ENCODE measurements at regions not wholly inside any gene's neighbourhood (a gene's known extent, or its start where the extent isn't known, plus 50 kb on each side); places are given as distances from the start of the nearest gene placed in this dataset.

- DNase-seq (ENCODE audit: low read depth), result no peak
- TF ChIP-seq CTCF (IDR thresholded peaks at IDR 0.05; ENCODE audit: control insufficient read depth, extremely low read depth, insufficient read depth), result no peak
- H3K4me3 ChIP-seq (ENCODE audit: low read depth, low read length), result no peak overlapping the region
These were observed 285.9 kb downstream of the BRD1 start for GRCh38 chr22:49541693-49542230.

DNA sequence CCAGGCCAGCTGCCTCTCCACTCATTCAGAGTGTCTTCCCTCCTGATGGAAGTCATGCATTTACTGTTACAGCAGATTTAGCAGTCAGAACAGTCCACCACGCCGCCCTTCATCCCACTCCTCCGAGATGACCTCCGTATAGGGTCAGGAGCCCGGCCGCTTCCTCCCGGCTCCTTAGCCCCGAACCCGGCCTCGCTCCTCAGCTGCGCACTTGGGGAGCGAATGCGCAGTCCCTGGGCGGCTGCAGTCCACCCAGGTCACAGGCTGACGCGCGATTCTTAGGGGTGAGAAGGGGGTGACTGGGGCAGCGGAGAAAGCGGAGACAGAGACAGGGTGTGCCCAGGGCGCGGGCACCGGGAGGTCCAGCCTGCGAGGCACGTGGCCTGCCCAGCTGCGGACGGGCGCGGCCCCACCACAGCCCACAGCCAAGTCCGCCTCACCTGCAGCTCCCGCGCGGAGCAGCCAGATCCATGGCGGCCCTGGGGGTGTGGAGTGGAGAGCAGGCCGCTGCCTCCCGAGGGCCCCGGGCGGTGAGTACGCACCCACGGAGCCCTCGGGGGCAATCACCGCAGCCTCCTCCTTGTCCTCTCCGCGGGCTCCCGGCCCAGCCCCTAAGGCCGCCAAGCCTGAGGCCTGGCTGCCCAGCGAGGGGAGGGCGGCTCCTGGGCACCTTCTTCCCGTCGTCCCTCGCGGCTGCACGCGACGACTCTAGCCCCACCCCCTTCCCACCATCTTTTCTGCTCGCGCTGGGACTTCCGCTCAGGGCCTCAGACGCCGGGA is 286.6 kb downstream of the BRD1 start:
- no peak for DNase-seq (ENCODE audit: low read depth)
- H3K4me3 ChIP-seq (ENCODE audit: low read depth, low read length), result no peak overlapping the region
- no peak for TF ChIP-seq CTCF (IDR thresholded peaks at IDR 0.05; ENCODE audit: control insufficient read depth, extremely low read depth, insufficient read depth)

DNA sequence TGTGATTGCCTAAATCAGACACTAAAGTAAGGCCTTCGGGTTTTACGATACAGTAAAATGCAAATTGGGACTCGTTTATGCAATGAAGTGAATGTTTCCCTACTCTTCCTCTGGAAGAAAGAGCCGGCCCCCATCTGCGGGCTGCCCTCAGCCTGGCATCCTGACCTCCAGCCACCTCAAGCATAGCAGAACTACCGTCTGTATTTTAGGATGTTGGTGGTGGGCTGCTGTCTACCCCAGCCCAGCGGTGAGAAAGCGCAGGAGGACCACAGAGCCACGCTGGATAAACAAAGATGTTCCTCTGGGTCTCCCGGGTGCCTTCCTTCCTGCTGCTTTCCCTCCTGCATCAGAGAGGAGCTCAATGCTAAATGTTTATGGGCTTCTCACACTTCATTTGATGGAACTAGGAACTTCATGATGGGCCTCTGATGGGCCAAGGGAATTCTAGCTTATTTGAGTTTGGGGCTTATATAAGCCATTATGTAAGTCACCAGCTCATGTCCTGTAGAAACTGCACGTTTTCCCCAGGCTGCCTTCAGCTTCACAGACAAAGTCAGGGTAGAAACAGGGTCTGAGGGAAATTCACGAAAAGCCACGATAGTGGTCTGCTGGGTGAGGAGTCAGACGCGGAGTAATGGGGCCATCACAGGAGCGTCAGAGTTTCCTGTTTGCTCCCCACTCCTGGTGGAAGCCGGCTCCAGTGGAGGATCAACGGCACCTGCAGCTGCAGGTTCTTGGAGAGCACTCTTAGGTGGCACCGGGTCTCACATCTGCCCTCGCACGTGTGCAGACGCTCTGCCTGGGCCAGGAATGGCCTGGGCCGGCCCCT is 287.4 kb downstream of the BRD1 start:
- DNase-seq (ENCODE audit: low read depth), result no peak
- TF ChIP-seq CTCF (IDR thresholded peaks at IDR 0.05; ENCODE audit: control insufficient read depth, extremely low read depth, insufficient read depth), result no peak
- no peak overlapping the region for H3K4me3 ChIP-seq (ENCODE audit: low read depth, low read length)

- H3K4me3 ChIP-seq (ENCODE audit: low read depth, low read length), result no peak overlapping the region
- no peak for TF ChIP-seq CTCF (IDR thresholded peaks at IDR 0.05; ENCODE audit: control insufficient read depth, extremely low read depth, insufficient read depth)
- no peak for DNase-seq (ENCODE audit: low read depth)
These were observed 289.7 kb downstream of the BRD1 start for GRCh38 chr22:49538006-49538405.

GRCh38 chr22:49536571-49537131 is 291.0 kb downstream of the BRD1 start:
- no peak for TF ChIP-seq CTCF (IDR thresholded peaks at IDR 0.05; ENCODE audit: control insufficient read depth, extremely low read depth, insufficient read depth)
- H3K4me3 ChIP-seq (ENCODE audit: low read depth, low read length), result no peak overlapping the region
- DNase-seq (ENCODE audit: low read depth), result no peak

GRCh38 chr22:49535527-49536125 is 292.0 kb downstream of the BRD1 start:
- H3K4me3 ChIP-seq (ENCODE audit: low read depth, low read length), result no peak overlapping the region
- TF ChIP-seq CTCF (IDR thresholded peaks at IDR 0.05; ENCODE audit: control insufficient read depth, extremely low read depth, insufficient read depth), result no peak
- no peak for DNase-seq (ENCODE audit: low read depth)
